HG03565 (cell line): ENCODE measurements at regions not wholly inside any gene's neighbourhood (a gene's known extent, or its start where the extent isn't known, plus 50 kb on each side); places are given as distances from the start of the nearest gene placed in this dataset.

Source experiments
- ATAC-seq: cut with Tn5 transposase; IDR thresholded peaks from one replicate; pipeline ENCODE4 v1.9.1; 2021; ENCODE audit warnings: mild to moderate bottlenecking, moderate library complexity; ENCODE audit not compliant: unreplicated experiment

DNA sequence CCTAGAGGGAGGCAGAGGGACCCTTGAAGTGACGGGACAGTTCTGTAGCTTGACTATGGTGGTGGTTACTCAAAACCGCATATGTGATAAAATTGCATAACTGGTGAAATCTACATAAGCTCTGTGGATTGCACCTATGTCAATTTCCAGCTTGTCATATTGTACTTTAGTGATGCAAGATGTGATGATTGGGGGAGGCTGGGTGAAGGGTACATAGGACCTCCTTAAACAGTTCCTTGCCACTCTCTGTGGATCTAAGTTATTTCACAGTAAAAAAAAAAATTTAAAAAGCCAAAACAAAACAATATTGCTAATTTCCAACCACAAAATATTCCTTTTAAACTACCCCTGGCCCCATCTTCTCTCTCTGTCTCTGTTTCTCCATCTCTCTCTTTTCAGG is 472.6 kb upstream of the SULF2 start:
- ATAC-seq, result no peak

DNA sequence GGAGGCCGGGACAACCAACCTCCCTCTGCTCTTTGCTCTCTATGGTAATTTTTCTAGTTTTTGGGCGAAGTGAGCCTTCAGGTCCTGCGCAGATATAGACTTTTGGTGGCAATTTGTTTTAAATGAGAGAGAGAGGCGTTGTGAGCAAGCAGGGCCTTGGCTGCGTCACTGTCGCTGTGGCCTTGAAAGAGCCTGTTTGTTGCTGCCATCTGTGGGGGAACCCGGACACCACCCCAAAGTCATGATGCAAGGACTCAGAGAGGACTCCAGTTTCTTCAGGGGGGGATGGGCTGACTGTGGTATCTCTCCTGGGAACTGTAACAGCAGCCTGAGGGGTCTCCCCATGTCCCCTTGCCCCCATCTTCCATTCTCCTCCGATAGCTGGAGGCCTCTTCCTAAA is 462.7 kb upstream of the SULF2 start:
- ATAC-seq, result no peak

DNA sequence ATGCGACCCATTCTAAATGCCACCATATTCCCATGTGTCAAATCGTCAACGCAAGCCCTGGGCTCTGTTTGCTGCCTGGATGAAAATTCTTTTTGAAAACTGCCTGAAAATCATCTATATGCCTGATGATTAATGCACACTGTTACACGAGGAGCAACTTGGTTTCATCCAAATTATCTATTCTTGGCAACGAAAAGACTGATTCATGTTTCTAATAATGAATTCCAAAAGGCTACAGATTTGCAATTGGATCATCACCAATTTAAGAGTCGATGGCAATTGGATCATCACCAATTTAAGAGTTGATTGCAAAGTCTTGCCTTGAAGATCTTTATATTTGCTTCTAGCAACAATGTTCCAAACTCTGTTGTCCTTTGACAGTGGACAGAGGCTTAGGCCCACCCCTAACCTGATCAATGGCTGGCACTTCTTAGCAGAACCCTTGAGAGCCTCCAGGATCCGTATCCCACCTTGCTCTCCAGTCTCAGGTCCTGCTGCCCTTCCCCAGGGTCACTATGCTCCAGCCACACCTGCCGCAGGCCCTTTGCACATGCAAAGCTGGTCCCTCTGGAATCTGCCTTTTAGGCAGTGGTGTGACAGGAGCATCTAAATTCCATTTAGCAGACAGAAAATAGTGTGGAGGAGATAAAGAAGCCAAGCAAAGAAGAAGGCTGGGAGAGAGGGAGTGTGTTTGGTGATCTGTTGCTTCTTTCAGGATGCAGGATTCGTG is 460.9 kb upstream of the SULF2 start:
- no peak for ATAC-seq

DNA sequence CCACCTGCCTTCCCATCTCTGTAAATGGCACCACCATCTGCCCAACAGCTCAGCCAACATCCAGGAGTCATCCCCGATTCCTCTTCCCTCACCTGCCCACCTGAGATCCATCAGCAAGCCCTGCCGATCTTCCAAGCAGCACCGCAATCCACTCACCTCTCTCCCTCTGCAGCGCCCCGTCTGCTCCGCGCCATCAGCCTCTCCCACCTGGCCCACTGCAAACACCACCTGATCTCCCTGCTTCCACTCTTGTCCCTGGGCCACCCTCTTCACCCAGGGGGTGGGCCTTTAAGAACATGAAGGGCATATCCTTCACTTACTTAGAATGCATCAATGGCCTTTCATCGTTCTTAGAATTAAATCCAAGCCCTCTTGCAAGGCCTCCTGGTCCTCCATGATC is 457.3 kb upstream of the SULF2 start:
- ATAC-seq, result no peak

DNA sequence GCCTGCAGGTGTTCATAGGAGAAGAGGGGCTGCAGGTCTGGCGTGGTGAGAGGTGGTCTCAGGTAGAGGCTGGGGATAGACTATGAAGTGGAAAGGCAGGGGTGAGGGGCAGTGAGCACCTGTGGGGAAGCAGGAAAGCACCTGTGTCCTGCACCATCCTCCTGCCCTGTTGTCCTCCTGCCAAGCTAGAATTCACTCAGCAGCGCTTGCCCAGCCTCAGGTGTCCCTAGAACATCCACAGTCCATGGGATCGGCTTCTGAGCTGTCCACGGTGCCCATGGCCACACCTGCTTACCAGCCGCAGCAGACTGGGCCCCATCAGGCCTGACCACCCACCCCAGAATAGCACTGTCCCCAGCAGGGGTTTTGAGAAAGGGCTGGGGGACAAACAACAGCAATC is 456.2 kb upstream of the SULF2 start:
- ATAC-seq, result no peak

DNA sequence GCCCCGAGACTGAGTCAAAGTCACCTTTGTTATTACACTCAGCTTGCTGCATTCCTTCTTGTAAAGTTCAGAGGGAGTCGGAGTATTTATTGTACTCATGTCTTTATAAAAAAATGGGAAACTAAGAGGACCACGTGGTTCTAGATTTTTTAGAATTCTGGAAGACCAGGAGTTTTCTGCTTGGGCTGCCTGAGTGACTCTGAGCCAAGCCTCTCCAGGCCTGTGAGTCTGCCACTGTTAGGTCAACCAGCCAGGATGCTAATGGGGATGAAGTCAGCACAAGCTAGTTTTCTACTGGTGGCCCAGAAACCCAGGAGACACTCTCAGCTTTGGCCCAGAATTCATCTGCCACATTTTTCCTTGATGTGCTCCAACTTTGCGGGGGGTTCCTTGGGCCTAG is 453.5 kb upstream of the SULF2 start:
- no peak for ATAC-seq

DNA sequence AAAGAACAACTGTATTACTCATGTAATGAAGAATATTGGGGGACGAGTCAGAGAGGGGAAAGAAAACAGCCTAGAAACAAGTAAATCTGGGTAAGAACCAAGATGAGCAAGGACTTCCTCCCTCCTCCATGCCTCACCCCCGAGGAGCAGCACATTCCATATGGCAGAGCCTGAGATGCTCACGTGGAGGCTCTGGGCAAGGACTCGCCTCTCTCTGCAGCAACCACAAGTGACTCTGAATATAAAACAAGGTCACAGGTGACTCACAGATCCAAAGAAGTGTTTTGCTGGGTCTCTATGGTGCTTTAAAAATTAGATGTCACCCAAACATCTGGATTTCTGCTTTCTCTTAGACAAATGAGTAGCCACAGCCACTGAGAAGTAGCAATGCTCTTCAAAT is 453.0 kb upstream of the SULF2 start:
- ATAC-seq, result no peak

DNA sequence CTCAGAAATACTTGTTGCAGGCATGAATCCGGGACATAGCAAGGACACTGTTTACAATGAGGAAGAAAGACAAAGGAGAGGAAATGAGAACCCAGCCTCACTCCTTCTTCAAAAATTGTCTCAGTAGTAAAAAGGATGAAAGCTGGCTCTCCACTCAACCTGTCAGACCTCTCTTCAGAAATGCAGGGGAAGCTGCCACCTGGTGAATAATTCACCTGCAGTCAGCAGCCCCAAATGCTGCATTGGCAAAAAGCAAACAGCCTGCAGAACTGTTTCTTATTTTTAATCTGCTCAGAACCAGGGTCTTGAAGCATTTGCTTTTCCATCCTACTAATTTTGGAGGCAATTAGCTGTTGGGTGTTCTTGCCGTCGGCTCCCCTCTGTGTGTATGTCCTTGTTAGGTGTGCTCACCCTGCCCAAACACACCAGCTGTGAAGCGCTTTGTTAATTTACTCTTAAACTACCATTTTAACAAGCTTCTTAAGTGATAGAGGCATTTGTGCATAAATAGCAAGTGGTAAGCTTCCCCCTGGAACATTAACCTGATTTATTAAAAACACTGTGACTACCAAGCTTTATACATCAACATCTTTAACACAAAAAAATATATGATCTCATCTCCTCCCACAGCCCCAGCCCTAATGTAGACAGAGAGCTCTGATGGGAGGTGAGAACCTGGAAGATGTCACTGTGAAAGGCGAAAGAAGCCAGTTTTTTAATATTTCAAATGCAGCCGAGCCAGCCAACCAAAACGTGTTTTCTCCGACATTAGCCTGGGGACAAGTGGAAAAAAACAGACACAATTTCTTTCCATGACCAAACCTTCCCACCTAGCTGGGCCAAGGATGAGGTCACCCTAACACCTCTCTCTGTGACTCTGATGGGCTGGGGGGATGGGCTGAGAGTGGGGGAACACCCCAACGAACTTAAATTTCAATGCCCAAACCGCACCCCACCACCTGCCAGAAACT is 451.0 kb upstream of the SULF2 start:
- no peak for ATAC-seq

DNA sequence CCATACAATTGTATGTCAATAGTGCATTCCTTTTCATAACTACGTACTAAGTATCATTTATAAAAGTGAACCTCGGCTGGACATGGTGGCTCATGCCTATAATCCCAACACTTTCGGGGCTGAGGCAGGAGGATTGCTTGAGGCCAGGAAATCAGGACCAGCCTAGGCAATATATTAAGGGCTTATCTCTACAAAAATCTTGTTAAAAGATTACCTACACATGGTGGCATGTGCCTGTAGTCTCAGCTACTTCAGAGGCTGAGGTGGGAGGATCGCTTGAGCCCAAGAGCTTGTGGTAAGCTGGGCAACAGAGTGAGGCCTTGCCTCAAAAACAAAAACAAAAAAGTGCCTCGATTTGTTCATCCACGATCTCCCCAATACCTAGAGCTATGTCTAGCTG is 449.7 kb upstream of the SULF2 start:
- ATAC-seq, result no peak

DNA sequence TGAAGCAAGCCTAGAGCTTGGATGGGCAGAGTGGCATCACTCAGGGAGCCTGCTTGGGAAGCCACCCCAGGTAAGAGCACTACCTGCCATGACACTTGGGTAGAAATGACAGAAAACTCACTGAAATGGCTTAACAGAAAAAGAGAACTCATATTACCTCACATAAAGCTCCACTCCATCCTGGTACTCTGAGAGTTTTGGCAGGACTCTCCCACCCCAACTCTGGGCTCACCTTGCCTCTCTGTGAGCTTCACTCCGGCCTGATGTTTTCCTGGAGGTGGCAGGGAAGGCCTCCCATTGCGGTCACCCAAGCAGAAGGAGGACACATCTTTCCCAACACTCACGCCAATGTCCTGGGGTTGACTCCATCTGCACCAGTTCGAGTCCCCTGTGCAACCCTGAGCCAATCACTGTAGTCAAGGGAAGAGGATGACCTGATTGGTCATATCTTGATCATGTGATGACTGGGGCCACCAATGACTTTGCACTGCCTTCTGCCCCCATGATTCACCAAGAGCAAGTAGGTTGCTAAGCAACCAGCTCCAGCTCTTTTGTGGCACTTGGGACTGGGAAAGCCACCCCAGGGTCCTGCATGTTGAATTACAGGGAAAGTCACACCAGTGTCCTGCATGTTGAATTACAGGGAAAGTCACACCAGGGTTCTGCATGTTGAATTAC is 446.1 kb upstream of the SULF2 start:
- ATAC-seq, result no peak

DNA sequence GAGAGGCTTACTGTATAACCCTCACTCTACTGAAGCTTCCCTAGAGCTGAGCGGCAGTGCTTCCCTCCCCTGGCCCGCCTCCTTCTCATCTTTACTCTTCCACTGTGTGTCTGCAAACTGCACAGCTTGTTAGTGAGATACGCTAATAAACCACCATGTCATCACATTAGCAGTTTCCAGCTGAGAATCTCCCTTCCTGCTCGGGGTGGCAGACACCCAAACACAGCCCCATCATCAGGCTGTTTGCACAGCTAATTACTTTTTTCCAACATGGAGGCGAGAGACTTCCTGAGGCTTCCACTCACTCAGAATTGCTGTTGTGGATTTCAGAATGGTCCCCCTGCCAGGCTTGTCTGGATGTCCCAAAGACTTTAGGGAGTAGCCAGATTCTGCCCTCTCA is 444.9 kb upstream of the SULF2 start:
- no peak for ATAC-seq

DNA sequence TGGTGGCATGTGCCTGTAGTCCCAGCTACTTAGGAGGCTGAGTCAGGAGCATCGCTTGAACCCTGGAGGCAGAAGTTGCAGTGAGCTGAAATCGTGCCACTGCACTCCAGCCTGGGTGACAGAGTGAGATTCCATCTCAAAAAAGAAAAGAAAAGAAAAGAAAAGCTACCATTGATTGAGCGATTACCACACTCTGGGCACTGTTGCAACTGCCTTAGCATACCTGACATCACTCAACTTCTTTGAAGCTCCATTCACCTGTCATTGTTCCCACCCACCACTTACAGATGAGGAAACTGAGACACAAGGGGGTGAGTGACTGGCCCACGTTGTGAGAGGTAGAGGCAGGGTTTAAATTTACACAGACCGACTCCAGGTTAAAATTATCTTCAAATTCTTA is 442.1 kb upstream of the SULF2 start:
- ATAC-seq, result no peak

DNA sequence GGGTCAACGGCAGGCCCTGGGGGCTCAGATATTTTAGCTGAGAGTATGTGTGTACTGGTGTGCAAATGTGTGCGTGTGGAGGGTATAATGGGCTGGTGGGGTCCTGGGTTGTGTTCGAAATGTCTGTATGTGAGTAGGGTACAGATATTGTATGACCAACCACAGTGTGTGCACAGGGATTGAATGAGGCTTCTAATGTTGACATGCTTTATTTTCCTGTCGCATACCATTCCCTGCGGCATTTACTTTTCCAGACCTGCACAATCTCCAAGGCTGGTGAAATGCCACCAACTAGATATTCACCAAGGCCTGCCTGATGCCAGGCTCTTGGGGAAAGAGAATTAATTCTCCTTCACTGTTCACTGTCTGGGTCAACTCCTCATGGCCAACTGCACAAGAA is 441.4 kb upstream of the SULF2 start:
- no peak for ATAC-seq

DNA sequence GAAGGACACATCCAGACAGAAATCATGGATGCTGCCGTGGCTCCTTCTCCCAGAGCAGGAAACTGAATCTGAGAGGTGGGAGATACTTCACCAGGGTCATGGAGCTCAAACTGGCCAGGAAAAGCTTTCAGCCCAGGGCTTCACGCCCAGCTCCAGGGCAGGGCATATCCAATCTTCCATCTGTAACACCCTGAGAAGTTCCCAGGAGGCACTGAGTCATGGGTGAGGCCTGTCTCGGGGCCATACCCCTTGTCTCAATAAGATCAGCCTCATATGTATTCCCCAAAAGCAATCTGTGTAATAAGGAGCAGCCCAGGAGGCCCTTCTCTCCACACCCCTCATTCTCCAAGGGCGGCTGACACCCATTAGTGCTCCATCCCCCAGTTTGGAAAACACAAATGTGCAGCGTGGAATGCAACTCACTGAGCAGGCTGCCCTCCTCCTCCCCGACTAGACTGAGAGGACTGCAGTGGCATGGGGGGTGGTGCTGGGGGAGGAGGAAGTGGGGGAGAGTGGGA is 439.3 kb upstream of the SULF2 start:
- ATAC-seq, result no peak

DNA sequence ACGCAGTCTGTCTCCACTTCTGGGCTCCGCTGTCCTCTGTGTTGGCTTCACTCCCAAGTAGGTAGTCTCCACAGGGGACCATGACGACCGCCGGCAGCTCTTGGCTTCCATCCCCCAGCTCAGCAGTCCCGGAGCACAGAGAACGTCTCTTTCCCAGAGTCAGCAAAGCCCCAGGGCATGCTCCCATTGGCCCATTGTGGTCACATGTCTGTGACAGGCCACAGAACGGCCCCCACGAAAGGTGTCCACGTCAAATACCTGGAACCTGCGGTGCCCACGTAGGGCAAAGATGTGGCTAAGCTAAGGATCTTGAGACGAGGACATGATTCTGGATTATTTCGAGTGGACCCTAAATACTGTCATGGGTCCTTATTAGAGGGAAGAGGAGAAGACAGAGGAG is 438.4 kb upstream of the SULF2 start:
- ATAC-seq, result no peak

DNA sequence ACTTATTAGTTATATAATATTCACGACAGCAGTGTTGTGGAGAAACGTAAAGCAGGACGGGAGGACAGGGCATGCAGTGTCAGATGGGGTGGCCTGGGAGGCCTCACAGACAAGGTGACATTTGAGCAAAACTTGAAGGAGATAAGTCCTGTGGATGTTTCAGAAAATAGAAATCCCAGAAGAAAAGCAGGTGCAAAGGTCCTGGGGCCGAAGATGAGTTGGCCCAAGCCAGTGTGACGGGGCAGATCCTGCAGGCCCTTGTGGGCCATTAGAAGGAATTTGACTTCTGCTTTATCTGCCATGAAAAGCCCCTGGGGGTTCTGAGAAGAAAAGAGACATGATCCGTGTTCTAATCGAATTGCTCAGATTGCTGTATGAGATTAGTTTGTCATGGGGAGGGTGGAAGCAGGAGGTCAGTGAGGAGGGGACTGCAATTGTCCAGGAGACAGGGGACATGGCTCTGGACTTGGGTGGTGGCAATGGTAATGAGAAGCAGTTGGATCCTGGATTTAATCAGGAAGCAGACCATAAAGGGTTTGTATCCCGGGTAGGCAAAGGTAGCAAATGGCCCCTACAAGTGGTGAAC is 437.4 kb upstream of the SULF2 start:
- no peak for ATAC-seq

DNA sequence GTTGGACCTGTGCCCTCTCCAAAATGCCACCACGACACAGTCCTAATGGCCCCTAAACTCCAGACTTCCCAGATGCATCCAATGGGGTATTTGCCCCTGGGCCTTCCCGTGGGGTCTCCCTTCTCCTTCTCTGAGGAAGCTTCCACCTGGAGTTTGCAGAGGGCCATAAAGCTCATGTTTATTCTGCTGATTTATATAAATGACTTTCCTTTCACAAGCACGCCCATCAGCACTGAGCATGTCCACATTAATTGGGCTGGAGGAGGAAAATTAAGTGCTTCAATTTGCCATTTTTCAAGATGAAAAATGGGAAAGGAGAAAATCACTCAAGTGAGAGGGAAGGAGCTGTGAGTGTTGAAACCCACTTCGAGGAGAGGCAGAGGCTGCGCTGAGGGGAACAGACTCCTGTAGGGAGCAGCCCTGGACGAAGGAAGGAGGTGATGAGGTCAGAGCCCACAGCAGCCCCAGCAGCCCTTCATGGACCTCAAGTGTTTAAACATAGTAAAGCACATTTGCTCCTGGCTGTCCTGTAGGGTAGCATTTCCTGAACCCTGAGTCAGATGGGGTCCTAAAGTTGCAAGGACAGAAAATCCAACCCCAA is 434.9 kb upstream of the SULF2 start:
- no peak for ATAC-seq

DNA sequence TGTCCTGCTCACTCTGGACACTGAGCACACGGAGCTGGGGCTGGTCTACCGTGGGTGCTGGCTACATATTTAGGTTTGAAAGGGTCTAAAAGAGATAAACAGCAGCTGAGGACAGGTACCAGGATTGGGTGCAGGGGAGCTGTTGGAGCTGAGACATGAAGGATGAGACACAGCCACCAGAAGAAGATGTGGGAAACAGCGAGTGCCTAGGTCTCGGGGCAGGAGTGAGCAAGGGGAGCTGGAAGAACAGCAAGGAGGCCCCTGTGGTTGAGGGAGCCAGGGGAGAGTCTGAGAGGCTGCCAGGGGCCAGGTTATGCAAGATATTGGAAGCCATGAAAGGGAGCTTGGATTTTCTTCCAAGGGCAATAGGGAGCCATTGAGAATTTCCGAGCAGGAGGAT is 434.0 kb upstream of the SULF2 start:
- ATAC-seq, result no peak

DNA sequence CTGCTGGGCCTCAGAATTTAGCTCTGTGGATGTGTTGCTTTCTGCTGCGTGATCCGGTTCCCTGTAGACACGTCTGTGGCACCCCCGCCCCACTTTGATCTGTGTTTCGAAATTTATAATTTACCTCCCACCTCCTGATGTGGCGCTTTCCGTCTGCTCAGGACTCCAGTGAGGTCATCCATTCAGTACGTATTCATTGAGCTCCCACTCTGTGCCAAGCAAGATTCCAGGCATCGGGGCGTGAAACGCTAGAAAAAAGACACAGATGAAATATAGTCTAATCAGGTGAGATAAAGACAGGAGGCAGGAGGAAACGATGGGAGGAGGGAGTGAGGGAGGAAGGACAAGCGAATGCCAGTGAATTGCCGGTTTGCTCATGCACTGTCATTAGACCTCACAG is 431.9 kb upstream of the SULF2 start:
- no peak for ATAC-seq

DNA sequence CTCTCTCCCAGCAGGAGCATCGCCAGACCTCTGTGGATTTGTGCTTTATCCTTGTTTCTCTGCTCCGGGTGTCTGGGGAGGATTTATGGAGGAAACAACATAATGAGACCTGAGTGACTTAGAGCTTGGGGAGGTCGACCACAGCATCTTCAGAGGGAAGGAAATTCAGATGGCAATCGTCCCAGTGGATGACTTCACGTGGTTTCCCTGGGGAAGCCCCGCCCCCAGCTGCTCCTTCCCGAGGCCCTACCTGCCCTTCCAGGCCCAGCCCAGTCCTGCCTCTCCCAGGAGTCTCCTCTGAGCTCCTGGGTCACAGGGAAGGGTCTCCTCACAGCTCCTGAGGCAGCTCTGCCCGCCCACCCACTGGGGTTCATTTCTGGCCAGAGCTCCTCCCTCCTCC is 430.3 kb upstream of the SULF2 start:
- no peak for ATAC-seq

DNA sequence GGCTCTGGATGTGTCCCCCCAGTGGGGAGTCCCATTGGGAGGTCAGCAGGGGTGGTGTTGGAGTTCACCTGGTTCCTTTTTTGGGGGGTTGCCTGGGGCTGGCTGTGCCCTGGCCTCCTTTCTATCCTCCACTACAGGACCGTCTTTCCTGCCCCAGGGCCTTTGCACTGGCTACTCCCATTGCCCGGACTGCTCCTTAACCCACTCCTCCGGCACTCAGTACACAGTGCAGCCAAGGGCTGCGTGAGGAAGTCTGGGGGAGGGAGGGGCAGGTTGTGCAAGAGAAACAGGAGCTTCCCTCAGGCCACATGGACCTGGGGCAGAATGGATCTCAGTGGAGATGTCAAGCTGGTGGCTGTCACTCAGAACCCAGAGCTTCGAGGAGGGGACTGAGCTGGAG is 429.3 kb upstream of the SULF2 start:
- no peak for ATAC-seq
